HG02885 (cell line): ENCODE measurements at regions not wholly inside any gene's neighbourhood (a gene's known extent, or its start where the extent isn't known, plus 50 kb on each side); places are given as distances from the start of the nearest gene placed in this dataset.

Experiments
- ATAC-seq: cut with Tn5 transposase; IDR thresholded peaks from one replicate; pipeline ENCODE4 v1.9.1; 2021; ENCODE audit warnings: mild to moderate bottlenecking; ENCODE audit not compliant: unreplicated experiment, poor library complexity

DNA sequence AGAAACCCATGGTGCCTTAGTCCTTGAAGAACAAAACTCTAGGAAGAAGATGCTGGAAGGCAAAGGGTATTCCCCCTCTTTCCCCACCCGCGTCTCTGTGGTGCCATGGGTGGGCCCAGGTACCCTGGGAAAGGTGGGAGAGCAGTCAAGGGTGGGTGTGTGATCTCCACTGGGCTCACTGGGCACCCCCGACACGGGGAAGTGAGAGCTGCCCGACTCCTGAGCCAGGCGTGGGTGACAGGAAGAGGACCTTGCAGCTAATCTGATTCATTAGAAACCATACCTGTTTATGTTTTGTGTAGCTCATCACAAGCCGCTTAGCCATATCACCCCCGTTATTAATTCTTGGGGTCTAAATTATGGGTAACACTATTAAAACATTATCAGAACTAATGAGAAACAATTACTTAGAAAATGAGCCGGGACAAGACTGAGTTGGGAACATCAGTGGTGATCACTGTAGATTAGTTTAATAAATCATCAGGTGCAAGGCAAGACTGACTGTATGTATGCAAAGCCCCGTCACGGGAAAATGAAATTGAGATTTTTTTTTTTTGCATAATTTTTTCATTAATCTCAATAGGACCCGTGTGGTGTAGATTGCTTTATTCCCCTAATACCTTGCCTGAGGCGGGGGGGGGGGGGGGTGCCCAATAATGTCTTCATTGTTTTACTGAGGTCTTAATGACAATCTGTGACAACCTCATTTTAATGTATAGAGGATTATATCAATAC, 77.3 kb downstream of the ZIC5 start:
- no peak for ATAC-seq

DNA sequence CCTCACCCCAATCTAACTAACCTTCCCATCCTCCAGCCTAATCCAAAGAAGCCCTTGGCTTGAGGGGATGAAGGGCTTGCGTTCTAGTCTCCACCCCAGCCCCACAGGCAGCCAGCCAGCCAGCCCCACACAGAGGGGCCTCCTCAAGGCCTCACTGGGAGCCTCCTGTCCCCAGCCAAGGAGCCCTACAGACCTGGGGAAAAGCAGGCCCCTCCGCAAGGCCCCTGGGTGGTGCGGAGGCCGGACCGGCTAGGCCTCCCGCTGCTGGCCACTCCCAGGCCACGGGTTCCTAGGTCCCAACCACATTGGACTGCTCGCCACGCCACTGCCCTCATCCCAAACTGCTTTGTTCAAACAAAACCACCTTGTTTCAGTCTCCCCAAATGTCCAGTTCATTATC, 78.0 kb downstream of the ZIC5 start:
- ATAC-seq: no peak

DNA sequence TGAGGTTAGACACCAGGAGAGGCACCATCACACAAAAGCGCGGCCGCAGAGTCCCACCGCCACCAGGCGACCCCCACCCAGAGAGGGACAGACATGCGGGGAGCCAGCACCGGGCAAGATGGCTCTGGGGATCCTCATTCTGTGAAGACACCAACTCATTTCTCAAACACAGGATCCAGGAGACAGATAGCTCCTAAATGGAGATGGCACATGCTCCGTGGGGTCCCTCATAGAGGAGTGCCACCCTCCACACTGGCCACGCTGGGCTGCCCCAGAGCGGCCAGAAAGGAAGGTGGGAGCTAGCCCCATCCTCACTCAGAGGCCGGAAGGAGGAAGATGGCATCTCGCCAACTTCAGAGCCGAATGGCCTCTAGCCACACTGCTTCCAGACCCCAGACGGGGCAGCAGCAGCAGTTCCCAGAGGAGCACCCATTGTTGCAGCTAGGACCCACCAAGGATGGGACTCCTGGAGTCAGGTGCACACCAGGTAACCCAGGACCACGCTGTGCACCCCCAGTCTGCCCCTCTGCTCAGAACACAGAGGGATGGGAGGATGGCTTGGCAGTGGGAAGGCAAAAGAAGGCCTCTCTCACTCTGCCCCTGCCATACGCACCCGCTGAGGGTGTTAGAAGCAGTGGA, 78.6 kb downstream of the ZIC5 start:
- no peak for ATAC-seq

DNA sequence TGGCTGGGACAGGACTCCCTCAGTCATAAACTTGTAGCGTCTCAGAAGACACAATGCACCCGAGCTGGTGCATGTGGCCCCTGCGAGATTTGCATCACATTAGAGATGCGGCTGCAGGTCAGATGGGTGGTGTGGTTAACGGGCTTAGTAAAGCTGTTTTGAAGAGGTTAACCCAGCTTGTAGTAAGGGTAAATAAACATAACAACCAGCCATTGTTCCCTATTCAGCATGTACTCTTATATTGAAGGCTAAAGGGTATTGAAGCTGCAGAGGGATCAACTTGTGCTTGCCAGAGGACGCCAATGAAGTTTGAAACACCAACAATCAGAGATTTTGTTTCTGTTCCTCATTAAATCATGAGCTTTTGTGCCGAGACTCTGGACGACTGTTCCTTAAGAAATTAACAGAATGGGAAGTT, 79.4 kb downstream of the ZIC5 start:
- no peak for ATAC-seq

DNA sequence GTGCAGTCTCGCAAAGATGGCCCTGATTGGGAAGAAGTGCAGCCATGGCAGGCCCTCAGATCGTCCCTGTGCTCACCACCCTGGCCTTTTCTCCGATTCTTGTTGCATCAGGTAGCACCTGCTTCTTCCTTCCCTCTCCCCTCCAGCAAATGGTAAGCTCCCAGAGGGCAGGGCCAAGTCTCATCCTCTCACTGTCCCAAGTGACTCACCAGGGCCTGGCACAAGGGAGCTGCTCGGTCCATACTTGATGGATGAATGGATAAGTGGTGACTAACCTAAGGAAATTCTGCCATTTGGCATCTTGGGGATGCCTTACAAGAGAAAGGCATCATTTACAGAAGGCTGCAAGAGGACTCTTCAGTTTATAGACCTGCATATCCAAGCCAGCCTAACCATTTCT, 84.9 kb downstream of the ZIC5 start:
- ATAC-seq: no peak

DNA sequence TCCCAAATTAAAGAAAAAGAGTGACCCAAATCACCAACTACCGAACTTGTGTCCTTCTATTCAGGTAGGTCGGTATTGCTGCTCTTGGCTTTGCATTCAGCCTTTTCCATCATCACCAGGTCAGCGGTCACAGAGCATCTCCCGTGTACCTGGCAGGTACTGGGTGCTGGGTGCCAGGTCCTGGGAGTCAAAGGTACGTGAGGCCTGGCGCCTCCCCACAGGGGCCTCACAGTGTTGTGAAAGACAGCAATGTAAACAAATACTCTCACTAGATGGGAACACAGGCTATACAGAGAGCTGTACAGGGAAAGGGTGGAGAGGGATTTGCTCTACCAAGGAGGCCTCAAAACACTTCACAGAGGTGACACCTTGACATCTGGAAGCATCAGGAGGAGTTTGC, 86.7 kb downstream of the ZIC5 start:
- ATAC-seq: no peak

DNA sequence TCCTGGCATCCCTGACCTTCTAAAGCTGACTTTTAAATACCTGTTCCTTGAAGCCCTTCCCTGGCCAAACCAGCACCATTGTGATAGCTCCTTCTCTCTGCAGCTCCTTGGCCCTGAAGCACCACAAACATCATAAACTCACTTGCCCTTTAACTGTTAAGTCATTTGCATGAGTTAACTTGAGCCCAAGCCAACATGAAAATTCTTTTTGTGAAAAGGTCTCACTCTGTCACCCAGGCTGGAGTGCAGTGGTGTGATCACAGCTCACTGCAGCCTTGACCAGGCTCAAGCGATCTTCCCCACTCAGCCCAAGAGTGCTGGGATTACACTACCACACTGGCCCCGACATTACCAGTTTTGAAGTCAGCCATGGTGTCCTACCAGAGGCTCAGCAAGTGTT, 87.8 kb downstream of the ZIC5 start:
- no peak for ATAC-seq

DNA sequence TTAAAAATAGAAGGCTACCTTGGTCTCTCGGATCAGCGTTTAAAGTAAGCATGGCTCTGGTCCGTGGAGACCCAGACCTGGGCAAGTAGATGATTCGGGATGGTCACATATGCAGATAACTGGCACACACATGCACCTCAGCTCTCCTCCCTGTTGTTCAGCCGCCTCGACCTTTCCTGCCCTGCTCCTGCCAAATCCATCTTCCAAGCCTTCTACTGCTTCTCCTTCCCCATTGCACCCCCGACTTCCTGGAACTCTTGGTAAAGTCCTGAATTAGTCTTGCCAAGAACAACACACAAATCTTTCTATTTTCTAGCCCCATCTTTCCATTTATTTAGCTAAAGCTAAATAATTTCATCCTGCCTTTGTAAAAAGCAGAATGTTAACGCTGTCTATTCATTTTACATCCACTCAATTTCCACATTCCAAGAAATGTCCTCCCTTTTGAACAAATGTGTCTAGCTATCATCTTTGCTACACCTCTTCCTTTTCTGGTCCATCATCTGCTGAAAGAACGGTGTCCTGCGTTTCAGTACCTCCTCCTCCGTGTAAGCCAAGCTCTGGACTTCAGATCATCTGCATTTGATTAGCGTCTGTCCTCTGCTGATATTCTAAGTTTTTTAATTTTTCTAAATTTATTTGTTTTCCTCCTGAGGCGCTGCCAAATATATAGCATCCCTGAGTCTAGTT, 92.5 kb downstream of the ZIC5 start:
- ATAC-seq: no peak

DNA sequence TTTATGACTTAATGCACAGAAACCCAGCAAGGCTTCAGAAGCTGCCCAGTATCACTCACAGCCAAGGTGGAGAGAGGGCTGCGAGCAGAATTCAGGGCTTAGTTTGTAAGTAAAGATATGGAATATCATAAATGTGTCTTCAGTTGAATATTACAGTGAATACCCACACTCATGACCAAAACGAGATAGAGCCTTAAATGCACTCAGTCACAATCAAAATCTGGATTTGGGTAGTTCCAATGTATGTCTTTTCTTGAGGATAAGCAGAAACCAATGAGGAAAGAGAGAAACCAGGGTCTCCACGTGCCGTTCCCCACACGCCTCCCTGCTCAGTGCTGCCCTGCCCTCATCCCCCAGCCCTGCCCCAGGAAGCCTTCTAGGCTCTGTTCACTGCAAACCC, 94.9 kb downstream of the ZIC5 start:
- no peak for ATAC-seq

DNA sequence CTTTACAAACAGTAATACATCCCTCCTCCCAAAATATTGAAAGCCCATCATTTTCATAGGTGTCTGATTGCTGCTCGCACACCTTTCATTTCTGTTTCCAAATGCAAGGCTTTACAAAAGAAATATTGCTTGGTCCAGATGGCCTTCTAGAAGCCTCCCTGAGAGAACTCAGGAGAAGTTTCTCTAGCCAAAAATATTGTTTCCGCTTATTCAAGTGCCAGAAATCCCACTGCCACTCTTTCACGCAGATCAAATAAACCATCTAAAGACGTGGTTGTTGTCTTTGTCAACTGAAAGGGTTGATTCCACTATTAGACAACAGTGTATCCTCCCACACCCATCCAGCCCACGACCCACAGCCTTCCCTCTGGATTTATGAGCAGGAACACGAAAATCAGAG, 96.2 kb downstream of the ZIC5 start:
- ATAC-seq: no peak

DNA sequence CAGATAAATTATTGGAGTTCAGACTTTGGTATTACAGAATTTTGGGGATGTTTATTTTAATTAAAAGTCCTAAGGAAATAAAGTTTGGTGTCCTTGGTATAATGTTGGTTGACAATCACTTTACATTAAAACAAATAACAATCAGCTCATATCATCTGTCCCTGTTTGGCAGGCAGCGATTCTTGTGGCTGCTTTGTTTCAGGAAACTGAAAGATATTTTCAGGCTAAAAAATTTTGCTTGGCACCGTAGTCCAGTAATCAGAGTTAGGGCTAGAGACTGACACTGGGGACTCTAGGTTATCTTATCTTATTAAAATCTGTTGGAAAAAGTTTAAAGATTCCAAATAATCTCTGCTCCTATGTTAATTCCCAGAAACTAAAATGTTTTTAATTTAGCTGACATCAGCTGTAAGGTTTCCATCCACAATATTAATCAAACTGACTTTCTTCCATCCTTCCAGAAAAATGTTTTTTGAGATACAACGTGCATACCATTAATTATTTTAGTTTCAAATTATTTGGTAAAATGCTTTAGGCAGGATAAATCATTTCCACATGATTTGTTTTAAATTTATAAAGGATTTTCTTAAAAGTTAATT, 97.6 kb downstream of the ZIC5 start:
- no peak for ATAC-seq

DNA sequence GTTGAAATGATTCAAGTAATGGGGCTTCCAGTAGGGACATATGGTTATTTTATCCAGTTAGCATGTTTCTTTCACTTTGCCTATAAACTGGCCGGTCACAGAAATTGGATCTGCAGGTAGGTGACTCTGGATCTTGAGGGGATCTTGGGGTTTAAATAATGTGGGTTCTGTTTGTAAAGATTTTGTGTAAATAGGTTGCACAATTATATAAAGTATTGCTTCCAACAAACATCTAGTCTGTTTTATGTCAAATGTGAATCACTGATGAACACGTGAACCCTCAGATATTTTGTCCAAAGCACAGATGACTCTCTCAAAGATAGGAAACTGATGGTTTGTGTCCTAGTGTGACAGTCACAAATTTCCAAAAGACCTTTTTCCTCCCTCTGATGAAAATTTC, 98.4 kb downstream of the ZIC5 start:
- ATAC-seq: no peak

DNA sequence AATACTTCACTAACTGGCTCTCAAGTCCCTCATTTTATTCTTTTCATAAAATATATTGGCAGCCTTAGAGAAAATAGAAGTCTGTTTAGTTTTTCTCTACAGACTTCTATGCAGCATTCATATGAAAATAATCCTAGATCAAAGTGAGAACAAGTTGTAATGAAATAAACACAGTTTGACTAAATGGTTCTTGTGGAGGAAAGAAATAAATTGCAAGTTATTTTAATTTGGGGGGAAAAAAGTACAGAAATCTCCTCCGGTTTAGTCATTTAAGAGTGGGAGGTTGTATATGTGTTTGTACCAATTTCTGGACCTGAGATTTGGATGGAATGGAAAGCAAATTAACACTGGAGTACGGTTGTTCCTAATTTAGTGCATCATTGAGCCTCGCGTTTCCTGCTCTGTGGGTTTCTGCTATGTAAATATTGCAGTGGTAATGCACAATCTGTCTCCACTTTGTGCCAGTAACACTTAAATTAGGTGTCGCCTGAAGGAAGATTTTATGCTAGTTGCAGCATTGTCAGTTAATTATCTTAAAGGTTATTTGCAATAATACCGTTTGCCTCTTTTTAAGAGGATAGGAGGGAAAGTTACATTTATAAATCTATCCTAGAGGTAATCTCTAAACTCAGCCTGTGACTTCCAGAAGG, 100.2 kb downstream of the ZIC5 start:
- no peak for ATAC-seq

DNA sequence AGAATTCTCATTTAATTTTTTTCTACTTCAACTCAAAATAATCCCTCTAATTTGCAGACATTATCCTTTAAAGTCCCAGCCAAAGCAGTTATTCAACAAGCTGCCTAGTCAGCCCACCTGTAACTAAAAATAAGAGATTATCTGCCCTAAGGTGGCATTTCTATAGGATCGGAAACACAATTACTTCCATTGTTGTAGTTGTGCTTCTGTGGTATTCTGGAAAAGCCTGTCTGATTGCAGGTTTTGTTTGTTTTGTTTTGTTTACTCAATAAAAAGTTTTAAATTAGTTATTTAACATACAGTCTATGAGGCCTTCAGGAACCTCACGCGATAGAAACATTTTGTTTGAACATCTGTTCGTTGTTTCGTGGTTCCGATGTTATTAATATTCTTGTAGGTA, 101.0 kb downstream of the ZIC5 start:
- no peak for ATAC-seq

DNA sequence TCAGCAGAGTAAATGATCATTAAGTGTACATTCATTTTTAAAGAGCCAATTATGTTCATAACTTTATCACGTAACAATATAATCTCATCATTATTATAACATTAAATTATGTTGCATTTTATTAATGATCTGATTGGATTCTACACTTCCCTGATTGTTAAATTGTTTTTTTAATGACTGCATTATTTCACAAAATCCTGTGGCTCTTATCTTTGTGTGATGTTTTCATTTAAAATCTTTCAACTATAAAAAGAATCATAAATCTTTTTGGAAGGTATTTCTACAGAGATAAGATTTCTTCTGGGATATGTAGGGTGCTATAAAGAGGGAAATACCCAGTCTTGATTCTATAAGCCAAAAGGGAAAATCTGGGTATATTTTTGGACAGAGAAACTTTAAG, 101.7 kb downstream of the ZIC5 start:
- ATAC-seq: no peak

DNA sequence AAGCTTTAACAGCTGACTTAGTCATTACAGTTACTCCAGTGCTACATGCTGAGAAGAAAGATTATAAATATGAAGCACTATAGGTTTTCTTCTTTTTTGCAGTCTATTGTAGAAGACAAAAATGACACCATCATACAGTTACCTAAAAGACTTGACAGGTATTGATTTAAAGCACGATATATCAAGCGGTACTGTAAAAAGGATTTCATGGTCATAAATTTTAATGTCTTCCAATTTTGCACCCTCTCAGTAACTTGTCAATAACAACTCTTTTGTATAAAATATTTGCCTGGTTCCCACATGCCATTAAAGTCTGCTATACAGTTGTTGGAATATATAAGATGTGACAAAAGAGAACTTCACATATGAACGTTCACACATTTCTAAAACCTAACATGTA, 102.8 kb downstream of the ZIC5 start:
- ATAC-seq: no peak

DNA sequence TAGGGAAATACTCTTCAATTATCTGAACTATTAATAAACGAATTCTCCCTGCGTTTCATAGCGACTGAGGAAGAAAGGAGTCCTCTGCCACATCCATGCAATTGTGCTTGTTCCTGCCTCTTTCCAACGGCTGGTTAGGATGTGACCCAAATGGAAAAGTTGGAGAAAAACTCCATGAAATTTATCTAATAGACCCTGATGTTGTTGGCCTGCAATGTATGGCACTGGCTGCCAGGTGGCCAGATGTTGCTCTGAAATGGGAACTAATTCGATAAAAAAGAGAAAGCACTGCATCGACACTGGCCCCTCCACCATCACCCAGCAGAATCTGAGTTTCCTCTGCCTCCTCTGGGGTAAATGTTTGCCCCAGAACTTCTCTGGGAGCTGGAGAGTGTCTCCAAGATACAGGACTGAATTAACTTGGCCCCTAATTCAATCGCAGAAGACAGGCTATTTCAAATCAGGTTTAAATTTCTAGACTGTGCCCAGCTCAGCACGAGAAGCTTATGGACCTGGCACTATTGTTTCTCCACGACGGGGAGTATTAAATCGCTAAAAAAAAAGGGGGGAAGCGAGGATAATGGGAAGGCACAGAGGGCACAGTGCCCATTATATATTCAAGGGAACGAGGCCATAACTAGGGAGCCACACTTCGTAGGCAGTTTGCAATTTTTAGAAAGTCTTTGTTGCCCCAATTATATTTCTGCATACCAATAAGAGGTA, 103.9 kb downstream of the ZIC5 start:
- ATAC-seq: no peak

DNA sequence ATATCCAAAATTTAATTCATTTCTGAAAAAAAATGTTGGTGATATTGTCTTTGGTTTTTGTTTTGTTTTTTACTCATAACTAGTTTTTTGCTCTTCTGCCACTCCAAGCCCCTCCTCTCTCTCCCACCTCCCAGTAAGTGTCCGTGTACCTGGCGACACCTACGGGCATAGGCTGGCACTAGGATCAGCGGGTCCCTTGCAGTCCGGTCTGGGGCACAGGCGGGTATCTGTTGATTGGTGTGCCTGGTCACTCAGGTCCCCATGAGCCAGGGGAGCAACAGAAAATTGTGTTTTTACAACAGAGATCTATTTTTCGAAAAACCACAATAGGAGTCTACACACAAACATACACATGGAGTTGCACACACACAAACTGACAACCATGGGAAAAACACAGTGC, 104.8 kb downstream of the ZIC5 start:
- ATAC-seq: no peak

DNA sequence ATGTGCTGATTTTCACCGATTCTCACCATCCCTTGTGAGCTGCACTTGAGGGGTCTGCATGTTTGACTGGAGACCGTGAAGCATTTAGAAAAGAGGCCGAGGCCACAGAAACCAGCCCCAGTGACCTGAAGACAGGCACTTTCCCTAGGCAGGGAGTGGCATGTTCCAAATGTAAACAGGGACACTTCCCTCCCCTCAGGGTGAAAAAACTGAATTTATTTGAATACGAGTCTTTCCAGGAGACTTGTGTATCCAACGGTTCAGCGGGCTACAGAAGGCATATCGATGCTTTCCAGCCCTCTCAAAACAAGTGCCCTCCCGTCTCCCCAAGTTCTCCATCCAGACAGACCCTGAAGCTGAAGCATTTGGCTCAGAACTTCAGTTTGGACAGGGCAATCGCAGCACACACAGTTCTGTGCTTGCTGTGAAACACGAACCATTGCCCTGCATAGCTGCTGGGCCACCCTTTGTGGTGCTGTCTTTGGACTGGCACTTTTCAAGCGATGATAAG, 106.1 kb downstream of the ZIC5 start:
- no peak for ATAC-seq

DNA sequence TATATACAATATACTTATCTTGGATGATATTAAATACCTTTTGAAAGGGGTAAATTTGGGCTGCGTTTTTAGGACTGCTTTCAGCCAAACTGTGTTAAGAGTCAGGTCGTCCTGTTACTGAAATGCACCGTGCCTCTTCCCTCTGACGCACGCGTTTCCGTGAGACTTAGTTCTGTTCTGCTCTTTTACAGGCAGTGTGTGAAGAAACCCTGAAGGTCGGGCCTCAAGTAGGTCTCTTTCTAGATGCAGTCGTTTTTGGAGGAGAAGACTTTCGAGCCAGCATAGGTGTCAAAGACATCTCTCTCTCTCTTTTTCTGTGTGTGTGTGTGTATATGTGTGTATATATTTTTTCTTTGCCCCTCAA, 107.0 kb downstream of the ZIC5 start:
- no peak for ATAC-seq
